Liver (tissue), 8 donors: ENCODE measurements at regions not wholly inside any gene's neighbourhood (a gene's known extent, or its start where the extent isn't known, plus 50 kb on each side); places are given as distances from the start of the nearest gene placed in this dataset.

Source experiments
- DNase-seq: peaks from one replicate; pipeline ENCODE4 v3.0.0-alpha.2; 2017; ENCODE audit warnings: low spot score
- H3K27ac ChIP-seq, 2 donors: one replicate each; pipeline ENCODE4 v1.7.0; 2013; ENCODE audit warnings: inconsistent platforms in 2 of 2, low read length in 2 of 2, control low read depth in 1 of 2, low read depth in 1 of 2, mild to moderate bottlenecking in 1 of 2
- H3K27me3 ChIP-seq, 4 donors: one replicate each; pipeline versions ENCODE4 v1.6.1 to v1.7.0; 2013; ENCODE audit warnings: low read length in 3 of 4, inconsistent platforms in 1 of 4, mild to moderate bottlenecking in 1 of 4, moderate library complexity in 1 of 4; ENCODE audit not compliant: control insufficient read depth in 4 of 4, insufficient read depth in 4 of 4
- H3K36me3 ChIP-seq, 4 donors: one replicate each; pipeline versions ENCODE4 v1.6.1 to v1.7.0; 2013; ENCODE audit warnings: low read length in 3 of 4, mild to moderate bottlenecking in 3 of 4, low read depth in 1 of 4, moderate library complexity in 1 of 4; ENCODE audit not compliant: control insufficient read depth in 4 of 4, insufficient read depth in 3 of 4
- H3K4me1 ChIP-seq, 4 donors: one replicate each; pipeline versions ENCODE4 v1.6.1 to v1.7.0; 2013; ENCODE audit warnings: low read length in 3 of 4, mild to moderate bottlenecking in 3 of 4, moderate library complexity in 1 of 4; ENCODE audit not compliant: control insufficient read depth in 4 of 4, insufficient read depth in 4 of 4
- H3K4me3 ChIP-seq, 3 donors: one replicate each; pipeline versions ENCODE4 v1.6.1 to v1.7.0; 2013; ENCODE audit warnings: low read length in 3 of 3, control low read depth in 1 of 3, low read depth in 1 of 3, mild to moderate bottlenecking in 1 of 3
- H3K9ac ChIP-seq, 2 donors: one replicate each; pipeline ENCODE4 v1.7.0; 2013; ENCODE audit warnings: low read length in 2 of 2, mild to moderate bottlenecking in 2 of 2, moderate library complexity in 2 of 2, control low read depth in 1 of 2, low read depth in 1 of 2
- H3K9me3 ChIP-seq, 4 donors: one replicate each; pipeline versions ENCODE4 v1.6.1 to v1.7.0; 2013; ENCODE audit warnings: low read length in 3 of 4; ENCODE audit not compliant: control insufficient read depth in 4 of 4
- EGR1 ChIP-seq, 2 donors: IDR thresholded peaks; 2 replicates each; pipeline ENCODE4 v1.6.1; 2016 to 2018; ENCODE audit warnings: antibody characterized with exemption in 2 of 2, low read depth in 2 of 2
- FOXA1 ChIP-seq: IDR thresholded peaks from 2 replicates; pipeline ENCODE4 v1.6.1; 2016; ENCODE audit warnings: antibody characterized with exemption
- GABPA ChIP-seq, 2 donors: IDR thresholded peaks in 1 of 2; conservative IDR thresholded peaks in 1 of 2; 2 replicates each; pipeline ENCODE4 v1.6.1; 2016; ENCODE audit warnings: antibody characterized with exemption in 2 of 2, mild to moderate bottlenecking in 1 of 2, moderate library complexity in 1 of 2
- HNF4G ChIP-seq: IDR thresholded peaks from 2 replicates; pipeline ENCODE4 v1.6.1; 2016; ENCODE audit warnings: antibody characterized with exemption
- JUND ChIP-seq, 2 donors: IDR thresholded peaks; 2 replicates each; pipeline ENCODE4 v1.6.1; 2016; ENCODE audit warnings: antibody characterized with exemption in 2 of 2
- NR2F2 ChIP-seq: IDR thresholded peaks from 2 replicates; pipeline ENCODE4 v1.6.1; 2016; ENCODE audit warnings: antibody characterized with exemption
- RAD21 ChIP-seq, 2 donors: IDR thresholded peaks; 2 replicates each; pipeline ENCODE4 v1.6.1; 2016; ENCODE audit warnings: antibody characterized with exemption in 2 of 2, mild to moderate bottlenecking in 2 of 2
- RXRA ChIP-seq, 2 donors: IDR thresholded peaks; 2 replicates each; pipeline ENCODE4 v1.6.1; 2017 to 2018; ENCODE audit warnings: antibody characterized with exemption in 2 of 2, mild to moderate bottlenecking in 1 of 2
- SP1 ChIP-seq: IDR thresholded peaks from 2 replicates; pipeline ENCODE4 v1.6.1; 2018; ENCODE audit warnings: antibody characterized with exemption, mild to moderate bottlenecking
- TAF1 ChIP-seq: conservative IDR thresholded peaks from 2 replicates; pipeline ENCODE4 v1.6.1; 2016; ENCODE audit warnings: antibody characterized with exemption, mild to moderate bottlenecking
- YY1 ChIP-seq: IDR thresholded peaks from 2 replicates; pipeline ENCODE4 v1.6.1; 2016; ENCODE audit warnings: antibody characterized with exemption, mild to moderate bottlenecking
- WGBS: extraction: QIAGEN DNeasy Blood & Tissue Kit; methylation state at CpG from one replicate; pipeline ENCODE4 v1.1.7; 2013; 5-methylcytosine and 5-hydroxymethylcytosine counted together
- TF ChIP-seq, protein P1 (sequence below): IDR thresholded peaks from 2 replicates; pipeline ENCODE4 v1.6.1; 2016; ENCODE audit warnings: antibody characterized with exemption
- TF ChIP-seq, protein P2 (sequence below): IDR thresholded peaks from 2 replicates; pipeline ENCODE4 v1.6.1; 2016; ENCODE audit warnings: antibody characterized with exemption, mild to moderate bottlenecking
- TF ChIP-seq, protein P3 (sequence below): IDR thresholded peaks from 2 replicates; pipeline ENCODE4 v1.6.1; 2016; ENCODE audit warnings: antibody characterized with exemption
- TF ChIP-seq, protein P4 (sequence below): fragments of 150-350 bp; IDR thresholded peaks from 2 replicates; pipeline ENCODE4 v1.5.1; 2017; ENCODE audit warnings: improper control_type of control experiment, low read depth, low read length; ENCODE audit not compliant: missing input control
- donor health status: healthy.
- donor health status: healthy.
- donor health status: healthy.
- donor health status: healthy.
- donor health status: healthy.

DNA sequence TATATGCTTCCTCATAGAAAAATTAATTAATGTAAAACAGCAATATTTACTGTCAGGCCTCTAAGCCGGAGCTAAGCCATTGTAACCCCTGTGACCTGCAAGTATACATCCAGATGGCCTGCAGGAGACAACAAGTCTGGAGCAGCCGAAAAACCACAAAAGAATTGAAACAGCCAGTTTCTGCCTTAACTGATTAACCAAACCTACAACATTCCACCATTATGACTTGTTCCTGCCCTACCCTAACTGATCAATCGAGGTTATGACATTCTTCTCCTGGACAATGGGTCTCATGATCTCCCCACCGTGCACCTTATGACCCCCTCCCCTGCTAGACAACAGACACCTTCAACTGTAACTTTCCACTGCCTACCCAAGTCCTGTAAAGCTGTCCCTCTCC, 205.8 kb upstream of the DUSP10 start:
- TF ChIP-seq, protein P1, sequence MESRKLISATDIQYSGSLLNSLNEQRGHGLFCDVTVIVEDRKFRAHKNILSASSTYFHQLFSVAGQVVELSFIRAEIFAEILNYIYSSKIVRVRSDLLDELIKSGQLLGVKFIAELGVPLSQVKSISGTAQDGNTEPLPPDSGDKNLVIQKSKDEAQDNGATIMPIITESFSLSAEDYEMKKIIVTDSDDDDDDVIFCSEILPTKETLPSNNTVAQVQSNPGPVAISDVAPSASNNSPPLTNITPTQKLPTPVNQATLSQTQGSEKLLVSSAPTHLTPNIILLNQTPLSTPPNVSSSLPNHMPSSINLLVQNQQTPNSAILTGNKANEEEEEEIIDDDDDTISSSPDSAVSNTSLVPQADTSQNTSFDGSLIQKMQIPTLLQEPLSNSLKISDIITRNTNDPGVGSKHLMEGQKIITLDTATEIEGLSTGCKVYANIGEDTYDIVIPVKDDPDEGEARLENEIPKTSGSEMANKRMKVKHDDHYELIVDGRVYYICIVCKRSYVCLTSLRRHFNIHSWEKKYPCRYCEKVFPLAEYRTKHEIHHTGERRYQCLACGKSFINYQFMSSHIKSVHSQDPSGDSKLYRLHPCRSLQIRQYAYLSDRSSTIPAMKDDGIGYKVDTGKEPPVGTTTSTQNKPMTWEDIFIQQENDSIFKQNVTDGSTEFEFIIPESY = no peak
- TF ChIP-seq NR2F2 (no peak), FOXA1 (no peak), YY1 (no peak)
- TF ChIP-seq, protein P2, sequence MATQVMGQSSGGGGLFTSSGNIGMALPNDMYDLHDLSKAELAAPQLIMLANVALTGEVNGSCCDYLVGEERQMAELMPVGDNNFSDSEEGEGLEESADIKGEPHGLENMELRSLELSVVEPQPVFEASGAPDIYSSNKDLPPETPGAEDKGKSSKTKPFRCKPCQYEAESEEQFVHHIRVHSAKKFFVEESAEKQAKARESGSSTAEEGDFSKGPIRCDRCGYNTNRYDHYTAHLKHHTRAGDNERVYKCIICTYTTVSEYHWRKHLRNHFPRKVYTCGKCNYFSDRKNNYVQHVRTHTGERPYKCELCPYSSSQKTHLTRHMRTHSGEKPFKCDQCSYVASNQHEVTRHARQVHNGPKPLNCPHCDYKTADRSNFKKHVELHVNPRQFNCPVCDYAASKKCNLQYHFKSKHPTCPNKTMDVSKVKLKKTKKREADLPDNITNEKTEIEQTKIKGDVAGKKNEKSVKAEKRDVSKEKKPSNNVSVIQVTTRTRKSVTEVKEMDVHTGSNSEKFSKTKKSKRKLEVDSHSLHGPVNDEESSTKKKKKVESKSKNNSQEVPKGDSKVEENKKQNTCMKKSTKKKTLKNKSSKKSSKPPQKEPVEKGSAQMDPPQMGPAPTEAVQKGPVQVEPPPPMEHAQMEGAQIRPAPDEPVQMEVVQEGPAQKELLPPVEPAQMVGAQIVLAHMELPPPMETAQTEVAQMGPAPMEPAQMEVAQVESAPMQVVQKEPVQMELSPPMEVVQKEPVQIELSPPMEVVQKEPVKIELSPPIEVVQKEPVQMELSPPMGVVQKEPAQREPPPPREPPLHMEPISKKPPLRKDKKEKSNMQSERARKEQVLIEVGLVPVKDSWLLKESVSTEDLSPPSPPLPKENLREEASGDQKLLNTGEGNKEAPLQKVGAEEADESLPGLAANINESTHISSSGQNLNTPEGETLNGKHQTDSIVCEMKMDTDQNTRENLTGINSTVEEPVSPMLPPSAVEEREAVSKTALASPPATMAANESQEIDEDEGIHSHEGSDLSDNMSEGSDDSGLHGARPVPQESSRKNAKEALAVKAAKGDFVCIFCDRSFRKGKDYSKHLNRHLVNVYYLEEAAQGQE = no peak
- TF ChIP-seq, protein P3, sequence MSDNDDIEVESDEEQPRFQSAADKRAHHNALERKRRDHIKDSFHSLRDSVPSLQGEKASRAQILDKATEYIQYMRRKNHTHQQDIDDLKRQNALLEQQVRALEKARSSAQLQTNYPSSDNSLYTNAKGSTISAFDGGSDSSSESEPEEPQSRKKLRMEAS = no peak
- no peak overlapping the region for H3K27ac ChIP-seq
- H3K9ac ChIP-seq = no peak overlapping the region
- peaks cover 0 to 4% (median 0%) of the 10 kb centered on the region in 4 donors for H3K9me3 ChIP-seq
- no peak overlapping the region for H3K4me3 ChIP-seq
- no peak for DNase-seq
- no peaks in the 10 kb centered on the region for H3K36me3 ChIP-seq
- 85% methylated on average over 4 of the region's 4 CpGs for WGBS
- H3K27me3 ChIP-seq = no peaks in the 10 kb centered on the region
- no peaks in the 10 kb centered on the region for H3K4me1 ChIP-seq

DNA sequence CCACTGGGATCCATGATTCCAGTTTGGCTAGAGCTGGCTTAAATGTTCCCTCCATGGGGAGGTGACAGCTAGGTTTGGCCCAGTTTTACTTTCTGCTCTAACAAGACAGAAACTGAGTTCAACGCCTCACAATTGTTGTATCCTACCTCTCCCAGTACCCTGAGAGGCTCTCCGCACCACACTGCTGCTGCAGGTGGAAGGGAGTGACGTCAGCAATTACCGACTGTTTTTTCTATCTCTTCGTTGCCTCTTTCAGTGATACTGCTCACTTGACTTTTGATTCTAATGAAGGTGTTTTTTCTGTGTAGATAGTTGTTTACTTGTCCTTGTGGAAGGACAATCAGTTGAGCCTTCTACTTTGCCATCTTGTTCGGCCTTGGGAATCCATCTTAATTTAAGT, 204.9 kb upstream of the DUSP10 start:
- no peak overlapping the region for H3K9ac ChIP-seq
- TF ChIP-seq NR2F2 (no peak), EGR1 (IDR thresholded peaks at IDR 0.05; ENCODE audit: low read depth in 2 of 2) (no peak), FOXA1 (no peak), RAD21 (IDR thresholded peaks at IDR 0.05) (no peak), YY1 (no peak), GABPA (IDR thresholded peaks at IDR 0.05 in 1 of 2, conservative IDR thresholded peaks at IDR 0.05 in 1 of 2) (no peak), JUND (IDR thresholded peaks at IDR 0.05) (no peak), RXRA (IDR thresholded peaks at IDR 0.05) (no peak), HNF4G (no peak), TAF1 (no peak), SP1 (no peak)
- TF ChIP-seq, protein P4, sequence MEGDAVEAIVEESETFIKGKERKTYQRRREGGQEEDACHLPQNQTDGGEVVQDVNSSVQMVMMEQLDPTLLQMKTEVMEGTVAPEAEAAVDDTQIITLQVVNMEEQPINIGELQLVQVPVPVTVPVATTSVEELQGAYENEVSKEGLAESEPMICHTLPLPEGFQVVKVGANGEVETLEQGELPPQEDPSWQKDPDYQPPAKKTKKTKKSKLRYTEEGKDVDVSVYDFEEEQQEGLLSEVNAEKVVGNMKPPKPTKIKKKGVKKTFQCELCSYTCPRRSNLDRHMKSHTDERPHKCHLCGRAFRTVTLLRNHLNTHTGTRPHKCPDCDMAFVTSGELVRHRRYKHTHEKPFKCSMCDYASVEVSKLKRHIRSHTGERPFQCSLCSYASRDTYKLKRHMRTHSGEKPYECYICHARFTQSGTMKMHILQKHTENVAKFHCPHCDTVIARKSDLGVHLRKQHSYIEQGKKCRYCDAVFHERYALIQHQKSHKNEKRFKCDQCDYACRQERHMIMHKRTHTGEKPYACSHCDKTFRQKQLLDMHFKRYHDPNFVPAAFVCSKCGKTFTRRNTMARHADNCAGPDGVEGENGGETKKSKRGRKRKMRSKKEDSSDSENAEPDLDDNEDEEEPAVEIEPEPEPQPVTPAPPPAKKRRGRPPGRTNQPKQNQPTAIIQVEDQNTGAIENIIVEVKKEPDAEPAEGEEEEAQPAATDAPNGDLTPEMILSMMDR = no peak
- TF ChIP-seq, protein P2 = no peak
- TF ChIP-seq, protein P1 = no peak
- WGBS = 97% methylated on average over 6 of the region's 6 CpGs
- no peaks in the 10 kb centered on the region for H3K27me3 ChIP-seq
- no peak overlapping the region for H3K27ac ChIP-seq
- H3K4me1 ChIP-seq = no peaks in the 10 kb centered on the region
- no peak for DNase-seq
- H3K9me3 ChIP-seq = peaks cover 0 to 4% (median 0%) of the 10 kb centered on the region in 4 donors
- no peaks in the 10 kb centered on the region for H3K36me3 ChIP-seq
- H3K4me3 ChIP-seq = no peak overlapping the region
